H9 (cell line): ENCODE measurements at regions not wholly inside any gene's neighbourhood (a gene's known extent, or its start where the extent isn't known, plus 50 kb on each side); places are given as distances from the start of the nearest gene placed in this dataset.

ENCODE experiments used
- DNase-seq: peaks from one replicate; pipeline ENCODE4 v3.0.0-alpha.2; 2017
- H2AFZ ChIP-seq: one replicate; pipeline ENCODE4 v1.6.1; 2013; ENCODE audit warnings: mild to moderate bottlenecking, low read length, control low read depth, moderate library complexity
- H2AK5ac ChIP-seq: 2 replicates; pipeline ENCODE4 v1.6.1; 2013; ENCODE audit warnings: low read length, control low read depth, mixed read lengths; ENCODE audit not compliant: insufficient read length
- H2BK120ac ChIP-seq: one replicate; pipeline ENCODE4 v1.6.1; 2013; ENCODE audit warnings: low read depth, mild to moderate bottlenecking, low read length, control low read depth, inconsistent platforms; ENCODE audit not compliant: poor library complexity, severe bottlenecking
- H2BK12ac ChIP-seq: 2 replicates; pipeline ENCODE4 v1.6.1; 2013; ENCODE audit warnings: low read length, control low read depth, mixed read lengths, low read depth; ENCODE audit not compliant: insufficient read length
- H2BK15ac ChIP-seq: 2 replicates; pipeline ENCODE4 v1.6.1; 2013; ENCODE audit warnings: low read depth, low read length, control low read depth
- H2BK20ac ChIP-seq: one replicate; pipeline ENCODE4 v1.6.1; 2013; ENCODE audit warnings: low read depth, mild to moderate bottlenecking, low read length, control low read depth, inconsistent platforms; ENCODE audit not compliant: poor library complexity, severe bottlenecking
- H2BK5ac ChIP-seq: 2 replicates; pipeline ENCODE4 v1.6.1; 2013; ENCODE audit warnings: low read length, control low read depth, mixed read lengths; ENCODE audit not compliant: insufficient read length
- H3K14ac ChIP-seq: 2 replicates; pipeline ENCODE4 v1.6.1; 2013; ENCODE audit warnings: low read length, control low read depth; ENCODE audit not compliant: insufficient read depth
- H3K18ac ChIP-seq: 2 replicates; pipeline ENCODE4 v1.6.1; 2013; ENCODE audit warnings: low read depth, mild to moderate bottlenecking, mixed read lengths, low read length, control low read depth; ENCODE audit not compliant: insufficient read length
- H3K23ac ChIP-seq: 2 replicates; pipeline ENCODE4 v1.6.1; 2013; ENCODE audit warnings: low read length, control low read depth, mixed read lengths, low read depth; ENCODE audit not compliant: insufficient read length
- H3K23me2 ChIP-seq: 2 replicates; pipeline ENCODE4 v1.6.1; 2013; ENCODE audit warnings: low read depth, mild to moderate bottlenecking, mixed read lengths, low read length, control low read depth; ENCODE audit not compliant: insufficient read length, poor library complexity, severe bottlenecking
- H3K27ac ChIP-seq: 2 replicates; pipeline ENCODE4 v1.5.1; 2013; ENCODE audit warnings: low read length, control low read depth, mixed read lengths, low read depth; ENCODE audit not compliant: insufficient read length
- H3K27me3 ChIP-seq: 2 replicates; pipeline ENCODE4 v1.6.1; 2013; ENCODE audit warnings: low read length, control low read depth, inconsistent platforms; ENCODE audit not compliant: insufficient read depth
- H3K4ac ChIP-seq: 2 replicates; pipeline ENCODE4 v1.6.1; 2013; ENCODE audit warnings: low read depth, mild to moderate bottlenecking, control low read depth, inconsistent platforms, low read length, moderate library complexity
- H3K4me1 ChIP-seq: 2 replicates; pipeline ENCODE4 v1.6.1; 2013; ENCODE audit warnings: low read length, control low read depth, inconsistent platforms; ENCODE audit not compliant: insufficient read depth
- H3K4me2 ChIP-seq: 2 replicates; pipeline ENCODE4 v1.6.1; 2013; ENCODE audit warnings: low read length, control low read depth, mixed read lengths; ENCODE audit not compliant: insufficient read length, insufficient read depth
- H3K56ac ChIP-seq: 2 replicates; pipeline ENCODE4 v1.6.1; 2013; ENCODE audit warnings: low read depth, mild to moderate bottlenecking, mixed read lengths, low read length, control low read depth; ENCODE audit not compliant: insufficient read length
- H3K79me1 ChIP-seq: 2 replicates; pipeline ENCODE4 v1.6.1; 2013; ENCODE audit warnings: low read depth, mild to moderate bottlenecking, moderate library complexity, low read length, control low read depth, inconsistent platforms; ENCODE audit not compliant: insufficient read depth, poor library complexity, severe bottlenecking
- H3K79me2 ChIP-seq: 2 replicates; pipeline ENCODE4 v1.6.1; 2013; ENCODE audit warnings: low read length, control low read depth, inconsistent platforms; ENCODE audit not compliant: insufficient read depth
- H3K9ac ChIP-seq: 2 replicates; pipeline ENCODE4 v1.6.1; 2013; ENCODE audit warnings: low read length, control low read depth, mixed read lengths; ENCODE audit not compliant: insufficient read length; ENCODE audit errors: extremely low read depth
- H3K9me3 ChIP-seq: one replicate; pipeline ENCODE4 v1.6.1; 2013; ENCODE audit warnings: low read depth, low read length, inconsistent platforms; ENCODE audit not compliant: control insufficient read depth
- H3T11ph ChIP-seq: one replicate; pipeline ENCODE4 v1.6.1; 2013; ENCODE audit warnings: mild to moderate bottlenecking, low read length, control low read depth, inconsistent platforms
- H4K20me1 ChIP-seq: one replicate; pipeline ENCODE4 v1.6.1; 2013; ENCODE audit not compliant: control insufficient read depth, insufficient read length, insufficient read depth
- H4K5ac ChIP-seq: 2 replicates; pipeline ENCODE4 v1.6.1; 2013; ENCODE audit warnings: low read depth, mild to moderate bottlenecking, mixed read lengths, low read length, control low read depth; ENCODE audit not compliant: insufficient read length
- H4K8ac ChIP-seq: replicated peaks from 2 replicates; pipeline ENCODE4 v1.6.1; 2013; ENCODE audit warnings: low read length, control low read depth, mixed read lengths, low read depth; ENCODE audit not compliant: insufficient read length
- H4K91ac ChIP-seq: 2 replicates; pipeline ENCODE4 v1.6.1; 2013; ENCODE audit warnings: low read depth, mild to moderate bottlenecking, moderate library complexity, mixed read lengths, low read length, control low read depth; ENCODE audit not compliant: insufficient read length
- H3K27ac Mint-ChIP-seq, 3 experiments: 2 replicates in 2 of 3; 3 replicates in 1 of 3; pipeline ENCODE4 v1.8.0; 2020 to 2021; ENCODE audit warnings: mixed read lengths in 3 of 3, mild to moderate bottlenecking in 1 of 3, moderate library complexity in 1 of 3
- H3K27me3 Mint-ChIP-seq: 2 replicates; pipeline ENCODE4 v1.8.0; 2021; ENCODE audit warnings: low read depth, mild to moderate bottlenecking, moderate library complexity, mixed read lengths
- H3K36me3 Mint-ChIP-seq, 3 experiments: 2 replicates in 2 of 3; 3 replicates in 1 of 3; pipeline ENCODE4 v1.8.0; 2020 to 2021; ENCODE audit warnings: low read depth in 3 of 3, mixed read lengths in 3 of 3; ENCODE audit not compliant: insufficient read depth in 1 of 3
- H3K4me1 Mint-ChIP-seq, 2 experiments: 2 replicates each; pipeline ENCODE4 v1.8.0; 2020; ENCODE audit warnings: mixed read lengths in 2 of 2
- H3K4me3 Mint-ChIP-seq, 2 experiments: 2 replicates in 1 of 2; 3 replicates in 1 of 2; pipeline ENCODE4 v1.8.0; 2020 to 2021; ENCODE audit warnings: mild to moderate bottlenecking in 2 of 2, mixed read lengths in 2 of 2, moderate library complexity in 1 of 2
- H3K9me3 Mint-ChIP-seq, 2 experiments: 2 replicates in 1 of 2; 3 replicates in 1 of 2; pipeline ENCODE4 v1.8.0; 2020; ENCODE audit warnings: mild to moderate bottlenecking in 2 of 2, mixed read lengths in 2 of 2, moderate library complexity in 1 of 2
- WGBS: extraction: QIAGEN DNeasy Blood & Tissue Kit; methylation state at CpG from one replicate; pipeline ENCODE4 v1.1.7; 2013; ENCODE audit warnings: missing lambda C conversion rate, low lambda C conversion rate, mixed read lengths; ENCODE audit not compliant: insufficient read length; ENCODE audit errors: extremely low coverage; 5-methylcytosine and 5-hydroxymethylcytosine counted together
- TF ChIP-seq, protein P1 (sequence below): fragments of 200-600 bp; sonication (generic); conservative IDR thresholded peaks from 3 replicates; pipeline ENCODE4 v1.8.0; 2021; ENCODE audit warnings: antibody characterized with exemption, mild to moderate bottlenecking

DNA sequence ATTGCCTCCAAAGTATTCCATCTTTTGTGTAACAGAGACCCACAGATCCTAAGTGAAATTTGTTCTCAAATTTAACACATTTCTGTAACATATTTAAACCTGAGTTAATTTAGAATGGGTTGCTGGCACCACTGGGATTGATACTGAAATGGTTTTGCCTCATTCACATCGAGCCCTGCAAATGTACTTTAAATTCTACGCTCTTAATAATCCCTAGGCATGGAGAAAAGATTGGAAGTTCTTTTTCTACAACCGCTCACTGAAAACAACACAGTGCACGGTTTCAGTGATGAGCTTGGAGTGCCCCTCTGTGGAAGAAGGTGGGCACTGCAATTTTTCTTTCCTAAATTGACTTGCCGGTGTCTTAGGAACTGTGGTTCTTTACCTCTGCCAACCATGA, 109.9 kb upstream of the ATP11B start:
- TF ChIP-seq, protein P1, sequence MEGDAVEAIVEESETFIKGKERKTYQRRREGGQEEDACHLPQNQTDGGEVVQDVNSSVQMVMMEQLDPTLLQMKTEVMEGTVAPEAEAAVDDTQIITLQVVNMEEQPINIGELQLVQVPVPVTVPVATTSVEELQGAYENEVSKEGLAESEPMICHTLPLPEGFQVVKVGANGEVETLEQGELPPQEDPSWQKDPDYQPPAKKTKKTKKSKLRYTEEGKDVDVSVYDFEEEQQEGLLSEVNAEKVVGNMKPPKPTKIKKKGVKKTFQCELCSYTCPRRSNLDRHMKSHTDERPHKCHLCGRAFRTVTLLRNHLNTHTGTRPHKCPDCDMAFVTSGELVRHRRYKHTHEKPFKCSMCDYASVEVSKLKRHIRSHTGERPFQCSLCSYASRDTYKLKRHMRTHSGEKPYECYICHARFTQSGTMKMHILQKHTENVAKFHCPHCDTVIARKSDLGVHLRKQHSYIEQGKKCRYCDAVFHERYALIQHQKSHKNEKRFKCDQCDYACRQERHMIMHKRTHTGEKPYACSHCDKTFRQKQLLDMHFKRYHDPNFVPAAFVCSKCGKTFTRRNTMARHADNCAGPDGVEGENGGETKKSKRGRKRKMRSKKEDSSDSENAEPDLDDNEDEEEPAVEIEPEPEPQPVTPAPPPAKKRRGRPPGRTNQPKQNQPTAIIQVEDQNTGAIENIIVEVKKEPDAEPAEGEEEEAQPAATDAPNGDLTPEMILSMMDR = peak; percentile 92

More for the DNA sequence above, 109.9 kb upstream of the ATP11B start:
- H3K79me1 ChIP-seq = no peaks in the 10 kb centered on the region
- Mint-ChIP-seq H3K36me3 (no peaks in the 10 kb centered on the region), H3K27me3 (no peaks in the 10 kb centered on the region; the same call in 1 of the 2 replicates), H3K9me3 (no peaks in the 10 kb centered on the region), H3K4me3 (peak overlapping the region; percentile 78 to 87), H3K27ac (no peak overlapping the region), H3K4me1 (peaks cover 9 to 10% of the 10 kb centered on the region in 2 experiments)
- H4K20me1 ChIP-seq = no peaks in the 10 kb centered on the region
- no peak overlapping the region for H3K9ac ChIP-seq
- no CpG with 5 or more reads among the region's 5 CpGs for WGBS
- no peak overlapping the region for H3K23ac ChIP-seq
- no peaks in the 10 kb centered on the region for H3K27me3 ChIP-seq
- H2BK120ac ChIP-seq = no peak overlapping the region
- H4K5ac ChIP-seq = no peak overlapping the region
- H3K14ac ChIP-seq = no peak overlapping the region
- no peak overlapping the region for H3T11ph ChIP-seq
- DNase-seq = peak; percentile 73
- no peaks in the 10 kb centered on the region for H3K79me2 ChIP-seq
- no peak overlapping the region for H2BK5ac ChIP-seq
- H3K27ac ChIP-seq = no peak overlapping the region
- no peak overlapping the region for H3K56ac ChIP-seq
- no peak overlapping the region for H4K91ac ChIP-seq
- H3K4me1 ChIP-seq = no peaks in the 10 kb centered on the region
- no peak overlapping the region for H2AK5ac ChIP-seq
- H2AFZ ChIP-seq = no peak overlapping the region
- H3K9me3 ChIP-seq = no peaks in the 10 kb centered on the region
- no peak overlapping the region for H4K8ac ChIP-seq
- H3K23me2 ChIP-seq = peaks cover 8% of the 10 kb centered on the region
- H3K4ac ChIP-seq = no peak overlapping the region
- peak overlapping the region; percentile 61 for H3K4me2 ChIP-seq
- no peak overlapping the region for H2BK20ac ChIP-seq
- H2BK15ac ChIP-seq = no peak overlapping the region
- H3K18ac ChIP-seq = no peak overlapping the region
- no peak overlapping the region for H2BK12ac ChIP-seq
